Nephron (organoid): ENCODE measurements at regions not wholly inside any gene's neighbourhood (a gene's known extent, or its start where the extent isn't known, plus 50 kb on each side); places are given as distances from the start of the nearest gene placed in this dataset.

Experiments
- H3K27ac Mint-ChIP-seq, 3 experiments: 2 replicates each; pipeline ENCODE4 v1.8.0; 2020; ENCODE audit warnings: mixed read lengths in 3 of 3, mild to moderate bottlenecking in 2 of 3, moderate library complexity in 1 of 3
- H3K27me3 Mint-ChIP-seq: 2 replicates; pipeline ENCODE4 v1.8.0; 2021; ENCODE audit warnings: low read depth, mild to moderate bottlenecking, moderate library complexity, mixed read lengths
- H3K36me3 Mint-ChIP-seq: 2 replicates; pipeline ENCODE4 v1.8.0; 2020; ENCODE audit warnings: low read depth, mixed read lengths
- H3K4me1 Mint-ChIP-seq: 2 replicates; pipeline ENCODE4 v1.8.0; 2020; ENCODE audit warnings: mixed read lengths
- H3K4me3 Mint-ChIP-seq, 3 experiments: 2 replicates each; pipeline ENCODE4 v1.8.0; 2020; ENCODE audit warnings: mild to moderate bottlenecking in 3 of 3, mixed read lengths in 3 of 3, moderate library complexity in 2 of 3
- H3K9me3 Mint-ChIP-seq: 2 replicates; pipeline ENCODE4 v1.8.0; 2020; ENCODE audit warnings: mixed read lengths
- TF ChIP-seq, protein P1 (sequence below), 3 experiments: fragments of 200-600 bp; sonication (generic); IDR thresholded peaks; one replicate each; pipeline ENCODE4 v1.5.0; 2021; ENCODE audit warnings: antibody characterized with exemption in 3 of 3; ENCODE audit not compliant: unreplicated experiment in 3 of 3

DNA sequence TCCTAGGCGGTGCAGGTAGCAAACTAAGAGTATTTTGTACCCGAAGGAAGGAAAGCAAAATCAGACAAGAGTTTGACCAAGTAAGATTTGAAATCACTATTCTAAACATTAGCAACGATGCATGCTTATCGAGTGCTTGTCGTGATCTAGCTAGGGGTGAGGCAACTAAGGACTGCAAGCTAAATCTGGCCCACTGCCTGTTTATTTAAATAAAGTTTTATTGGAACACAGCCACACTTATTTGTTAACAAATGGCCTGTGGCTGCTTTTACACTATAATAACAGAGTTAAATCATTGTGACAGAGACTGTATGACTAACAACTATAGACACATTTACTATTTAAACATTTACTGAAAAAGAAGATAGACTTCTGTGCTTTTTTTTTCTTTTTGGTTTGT, 983.6 kb downstream of the VRK1 start:
- no peaks in the 10 kb centered on the region for H3K4me1 Mint-ChIP-seq
- no peaks in the 10 kb centered on the region for H3K36me3 Mint-ChIP-seq
- TF ChIP-seq, protein P1, sequence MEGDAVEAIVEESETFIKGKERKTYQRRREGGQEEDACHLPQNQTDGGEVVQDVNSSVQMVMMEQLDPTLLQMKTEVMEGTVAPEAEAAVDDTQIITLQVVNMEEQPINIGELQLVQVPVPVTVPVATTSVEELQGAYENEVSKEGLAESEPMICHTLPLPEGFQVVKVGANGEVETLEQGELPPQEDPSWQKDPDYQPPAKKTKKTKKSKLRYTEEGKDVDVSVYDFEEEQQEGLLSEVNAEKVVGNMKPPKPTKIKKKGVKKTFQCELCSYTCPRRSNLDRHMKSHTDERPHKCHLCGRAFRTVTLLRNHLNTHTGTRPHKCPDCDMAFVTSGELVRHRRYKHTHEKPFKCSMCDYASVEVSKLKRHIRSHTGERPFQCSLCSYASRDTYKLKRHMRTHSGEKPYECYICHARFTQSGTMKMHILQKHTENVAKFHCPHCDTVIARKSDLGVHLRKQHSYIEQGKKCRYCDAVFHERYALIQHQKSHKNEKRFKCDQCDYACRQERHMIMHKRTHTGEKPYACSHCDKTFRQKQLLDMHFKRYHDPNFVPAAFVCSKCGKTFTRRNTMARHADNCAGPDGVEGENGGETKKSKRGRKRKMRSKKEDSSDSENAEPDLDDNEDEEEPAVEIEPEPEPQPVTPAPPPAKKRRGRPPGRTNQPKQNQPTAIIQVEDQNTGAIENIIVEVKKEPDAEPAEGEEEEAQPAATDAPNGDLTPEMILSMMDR (IDR thresholded peaks at IDR 0.05; ENCODE audit: unreplicated experiment in 3 of 3), result no peak
- H3K27me3 Mint-ChIP-seq, result no peaks in the 10 kb centered on the region
- H3K9me3 Mint-ChIP-seq, result peaks cover 3% of the 10 kb centered on the region
- no peak overlapping the region for H3K27ac Mint-ChIP-seq
- H3K4me3 Mint-ChIP-seq, result no peak overlapping the region

DNA sequence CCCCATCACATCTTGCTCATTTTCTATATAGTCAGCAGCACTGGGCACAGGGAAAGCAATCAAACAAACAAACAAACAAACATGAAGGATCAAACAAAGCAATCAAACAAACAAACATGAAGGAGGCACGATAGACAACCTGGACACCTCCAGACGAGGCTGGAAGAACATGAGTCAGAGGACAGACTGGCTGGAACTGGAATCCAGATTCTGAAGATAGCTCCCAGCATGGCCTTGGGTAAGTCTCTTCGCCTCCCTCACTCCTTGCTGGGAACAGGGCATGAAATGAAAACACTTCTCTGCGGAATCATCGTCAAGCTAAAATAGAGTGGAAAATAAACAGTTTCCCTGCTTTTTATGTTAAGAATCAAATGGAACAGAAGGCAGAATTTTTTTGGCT, 984.8 kb downstream of the VRK1 start:
- Mint-ChIP-seq H3K27ac (no peak overlapping the region), H3K36me3 (no peaks in the 10 kb centered on the region), H3K27me3 (no peaks in the 10 kb centered on the region), H3K4me1 (no peaks in the 10 kb centered on the region), H3K9me3 (peaks cover 3% of the 10 kb centered on the region), H3K4me3 (no peak overlapping the region)
- TF ChIP-seq, protein P1 (IDR thresholded peaks at IDR 0.05; ENCODE audit: unreplicated experiment in 3 of 3), result no peak

DNA sequence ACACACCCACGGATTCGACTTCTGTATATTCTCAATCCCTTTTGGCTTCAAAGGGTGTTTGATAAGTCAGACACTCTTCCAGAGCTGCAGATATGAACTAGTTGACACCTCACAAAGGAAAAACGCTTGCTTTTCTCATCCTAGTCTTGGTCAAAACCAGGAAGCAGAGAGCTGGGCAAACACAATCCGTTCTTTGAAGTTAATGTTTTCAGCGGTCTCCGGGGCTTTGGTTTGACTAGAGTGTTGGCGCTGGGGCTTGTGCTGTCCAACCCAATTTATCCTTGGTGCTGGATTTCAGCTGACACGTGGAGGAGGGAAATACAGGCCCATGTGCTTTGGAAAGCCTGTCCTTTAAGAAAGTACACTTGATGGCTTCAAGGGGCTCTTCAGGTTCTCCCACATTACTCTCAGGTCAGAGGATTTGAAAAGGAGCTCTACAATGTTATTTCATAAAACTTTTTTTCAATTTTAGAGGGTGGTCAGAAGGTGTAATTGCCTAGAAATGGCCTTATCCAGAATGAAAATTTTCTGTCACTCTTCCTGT, 985.8 kb downstream of the VRK1 start:
- Mint-ChIP-seq H3K27ac (no peak overlapping the region), H3K9me3 (peaks cover 3% of the 10 kb centered on the region), H3K4me3 (no peak overlapping the region), H3K27me3 (no peaks in the 10 kb centered on the region), H3K36me3 (no peaks in the 10 kb centered on the region), H3K4me1 (no peaks in the 10 kb centered on the region)
- TF ChIP-seq, protein P1 (IDR thresholded peaks at IDR 0.05; ENCODE audit: unreplicated experiment in 3 of 3), result no peak

DNA sequence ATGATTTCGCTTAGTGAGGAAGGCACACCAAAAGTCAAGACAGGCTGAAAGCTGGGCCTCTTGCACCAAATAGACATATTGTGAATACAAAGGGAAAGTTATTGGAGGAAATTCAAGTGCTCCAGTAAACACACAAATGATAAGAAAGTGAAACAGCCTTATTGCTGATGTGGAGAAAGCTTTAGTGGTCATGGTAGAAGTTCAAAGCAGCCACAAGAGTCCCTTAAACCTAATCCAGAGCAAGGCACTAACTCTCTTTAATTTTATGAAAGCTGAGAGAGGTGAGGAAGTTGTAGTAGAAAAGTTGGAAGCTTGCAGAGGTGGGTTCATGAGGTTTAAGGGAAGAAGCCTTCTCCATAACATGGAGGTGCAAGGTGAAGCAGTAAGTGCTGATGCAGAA, 988.3 kb downstream of the VRK1 start:
- peaks cover 4% of the 10 kb centered on the region for H3K27me3 Mint-ChIP-seq
- no peaks in the 10 kb centered on the region for H3K4me1 Mint-ChIP-seq
- no peaks in the 10 kb centered on the region for H3K36me3 Mint-ChIP-seq
- H3K27ac Mint-ChIP-seq, result no peak overlapping the region
- peaks cover 3% of the 10 kb centered on the region for H3K9me3 Mint-ChIP-seq
- TF ChIP-seq, protein P1 (IDR thresholded peaks at IDR 0.05; ENCODE audit: unreplicated experiment in 3 of 3), result no peak
- H3K4me3 Mint-ChIP-seq, result no peak overlapping the region

DNA sequence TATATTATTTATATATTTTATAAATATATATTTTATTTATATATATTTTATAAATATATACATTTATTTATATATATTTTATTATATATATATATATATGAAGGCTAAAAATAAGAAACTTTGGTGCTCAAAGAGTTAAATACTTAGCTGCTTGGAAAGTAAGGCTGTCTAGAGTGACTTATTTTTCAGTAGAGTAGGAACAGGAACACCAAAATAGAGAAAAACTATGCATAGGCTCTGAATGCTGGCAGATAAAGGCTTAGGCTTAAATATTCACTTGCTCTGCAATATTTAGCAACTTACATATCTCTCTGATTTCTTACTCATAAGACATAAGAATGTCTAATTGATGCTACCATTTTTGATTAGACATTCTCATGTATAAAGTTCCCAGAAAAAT, 991.2 kb downstream of the VRK1 start:
- TF ChIP-seq, protein P1 (IDR thresholded peaks at IDR 0.05; ENCODE audit: unreplicated experiment in 3 of 3), result no peak
- Mint-ChIP-seq H3K4me1 (no peaks in the 10 kb centered on the region), H3K27ac (no peak overlapping the region), H3K27me3 (peaks cover 8% of the 10 kb centered on the region), H3K9me3 (peaks cover 3% of the 10 kb centered on the region), H3K36me3 (no peaks in the 10 kb centered on the region), H3K4me3 (no peak overlapping the region)

DNA sequence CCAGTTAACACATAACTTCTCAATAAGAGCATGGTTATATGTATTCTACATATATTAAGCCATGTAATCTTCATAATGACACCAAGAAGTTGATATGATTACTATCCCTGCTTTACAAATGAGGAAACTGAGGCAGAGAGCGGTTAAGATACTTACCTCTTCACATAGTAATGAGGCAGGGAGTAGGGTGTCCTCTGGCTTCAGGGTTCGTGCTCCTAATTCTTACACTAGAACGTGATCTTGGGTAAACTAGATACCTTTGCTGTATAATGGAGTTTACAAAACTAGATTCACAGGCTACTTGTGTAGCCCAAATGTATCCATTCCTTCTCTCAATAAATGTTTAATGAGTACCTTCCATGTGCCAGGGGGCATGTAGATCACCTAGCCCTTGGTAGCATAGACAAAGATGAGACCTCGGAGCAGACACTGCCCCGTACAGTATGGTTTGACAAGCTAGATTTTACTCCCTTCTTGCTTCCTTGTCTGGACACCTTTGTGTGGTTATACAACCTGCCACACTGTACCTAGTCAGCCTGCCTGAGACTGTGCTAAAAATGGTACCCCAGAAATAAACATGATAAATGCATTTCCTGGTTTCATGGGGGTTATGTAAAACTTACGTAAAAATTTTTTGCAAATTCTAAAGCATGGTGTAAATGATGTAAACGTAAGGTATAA, 991.8 kb downstream of the VRK1 start:
- no peak overlapping the region for H3K4me3 Mint-ChIP-seq
- no peaks in the 10 kb centered on the region for H3K4me1 Mint-ChIP-seq
- H3K27me3 Mint-ChIP-seq, result peaks cover 8% of the 10 kb centered on the region
- no peaks in the 10 kb centered on the region for H3K36me3 Mint-ChIP-seq
- peaks cover 3% of the 10 kb centered on the region for H3K9me3 Mint-ChIP-seq
- TF ChIP-seq, protein P1 (IDR thresholded peaks at IDR 0.05; ENCODE audit: unreplicated experiment in 3 of 3), result no peak
- no peak overlapping the region for H3K27ac Mint-ChIP-seq
